Neural cell (in vitro differentiated cells): ENCODE measurements at regions not wholly inside any gene's neighbourhood (a gene's known extent, or its start where the extent isn't known, plus 50 kb on each side); places are given as distances from the start of the nearest gene placed in this dataset.

Experiments
- CTCF ChIP-seq: fragments of 450-650 bp; IDR thresholded peaks from 2 replicates; pipeline ENCODE4 v1.5.1; 2014; ENCODE audit warnings: antibody characterized with exemption, mild to moderate bottlenecking, moderate library complexity; ENCODE audit not compliant: poor library complexity, severe bottlenecking
- EP300 ChIP-seq: fragments of 450-650 bp; conservative IDR thresholded peaks from 2 replicates; pipeline ENCODE4 v1.6.1; 2014; ENCODE audit warnings: antibody characterized with exemption, mild to moderate bottlenecking, moderate library complexity; ENCODE audit not compliant: poor library complexity, severe bottlenecking
- POLR2AphosphoS5 ChIP-seq: IDR thresholded peaks from 2 replicates; pipeline ENCODE4 v1.6.1; 2012
- TAF1 ChIP-seq: IDR thresholded peaks from 2 replicates; pipeline ENCODE4 v1.6.1; 2012; ENCODE audit warnings: low read depth

GRCh38 chr4:187335339-187335738, 611.7 kb upstream of the FAT1 start:
- TF ChIP-seq POLR2AphosphoS5 (no peak), CTCF (no peak), EP300 (no peak), TAF1 (no peak)
